ENCODE measurements at regions not wholly inside any gene's neighbourhood (a gene's known extent, or its start where the extent isn't known, plus 50 kb on each side); places are given as distances from the start of the nearest gene placed in this dataset.

GRCh38 chr6:67141005-67141404, 1434.0 kb upstream of the EYS start (continued):
- TF ChIP-seq KAT7 (CRISPR knock-in tag; IDR thresholded peaks at IDR 0.05; ENCODE audit: borderline replicate concordance) = no peak
- TF ChIP-seq CGGBP1 (CRISPR knock-in tag; IDR thresholded peaks at IDR 0.05) = no peak

DNA sequence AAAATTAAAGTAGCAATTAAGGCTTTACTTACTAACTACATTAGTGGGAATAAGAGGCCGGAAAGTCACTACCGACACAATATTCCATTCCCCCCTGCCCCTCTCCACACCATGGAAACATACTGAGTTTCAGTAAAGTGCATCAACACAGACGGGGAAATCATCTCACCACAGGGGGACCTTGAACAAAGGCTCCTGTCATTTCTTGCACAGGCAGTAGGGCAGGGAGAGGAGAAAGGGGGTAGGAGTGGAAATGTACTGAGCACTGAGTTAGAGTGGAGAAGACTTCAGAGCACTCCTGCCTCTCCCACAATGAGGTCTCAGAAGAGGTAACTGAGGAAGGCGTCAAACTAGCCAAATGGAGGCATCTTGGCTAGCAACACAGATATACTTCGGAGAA, 1426.9 kb upstream of the EYS start:
- WGBS (ENCODE audit: insufficient coverage, low coverage, missing lambda C conversion rate) = 11% methylated on average over 5 of the region's 5 CpGs
- TF ChIP-seq MLX (CRISPR knock-in tag; conservative IDR thresholded peaks at IDR 0.05) = no peak
- TF ChIP-seq ZNF57 (CRISPR knock-in tag; IDR thresholded peaks at IDR 0.05) = no peak
- TF ChIP-seq ZNF197 (CRISPR knock-in tag; IDR thresholded peaks at IDR 0.05; ENCODE audit: low read depth) = no peak
- TF ChIP-seq SRF (CRISPR knock-in tag; IDR thresholded peaks at IDR 0.05) = no peak
- TF ChIP-seq ZBTB2 (IDR thresholded peaks at IDR 0.05) = no peak
- TF ChIP-seq EP400 (IDR thresholded peaks at IDR 0.05) = no peak
- TF ChIP-seq SREBF1 (IDR thresholded peaks at IDR 0.05; ENCODE audit: borderline replicate concordance, low read depth, low read length) = no peak
- TF ChIP-seq SOX6 (IDR thresholded peaks at IDR 0.05) = no peak
- TF ChIP-seq VEZF1 (CRISPR knock-in tag; IDR thresholded peaks at IDR 0.05) = no peak
- no peak for TF ChIP-seq FUS (optimal IDR thresholded peaks at IDR 0.05; ENCODE audit: low read depth, low read length)
- TF ChIP-seq KHSRP (IDR thresholded peaks at IDR 0.05) = no peak
- TF ChIP-seq MTF1 (CRISPR knock-in tag; IDR thresholded peaks at IDR 0.05; ENCODE audit: borderline replicate concordance) = no peak
- TF ChIP-seq ETV5 (CRISPR knock-in tag; IDR thresholded peaks at IDR 0.05; ENCODE audit: low read depth) = no peak
- no peak for TF ChIP-seq SMARCB1 (IDR thresholded peaks at IDR 0.05; ENCODE audit: insufficient read length, low read depth)
- TF ChIP-seq CREM (IDR thresholded peaks at IDR 0.05; ENCODE audit: low read depth) = no peak
- Histone ChIP-seq H3K9ac (ENCODE audit: insufficient read depth in 1 of 2, low read depth in 2 of 2, low read length in 2 of 2) (no peak overlapping the region), H3K79me2 (ENCODE audit: control insufficient read depth, insufficient read depth, low read length) (no peaks in the 10 kb centered on the region), H3K9me1 (ENCODE audit: control insufficient read depth, insufficient read depth, low read length) (no peaks in the 10 kb centered on the region), H4K20me1 (replicated peaks; ENCODE audit: control insufficient read depth, insufficient read depth, low read length) (no peaks in the 10 kb centered on the region), H3K4me3 (no peak overlapping the region), H3K36me3 (ENCODE audit: control insufficient read depth, insufficient read depth, low read length) (no peaks in the 10 kb centered on the region), H3K9me3 (replicated peaks; ENCODE audit: control insufficient read depth, insufficient read depth, low read depth, low read length) (peaks cover 2% of the 10 kb centered on the region), H3K4me1 (replicated peaks in 1 of 2; ENCODE audit: control insufficient read depth in 2 of 2, insufficient read depth in 2 of 2, low read length in 2 of 2) (no peaks in the 10 kb centered on the region), H3K4me2 (ENCODE audit: insufficient read depth, low read length) (no peak overlapping the region), H2AFZ (ENCODE audit: low read depth, low read length) (peak overlapping the region; percentile 53), H3K27me3 (ENCODE audit: control insufficient read depth in 2 of 2, insufficient read depth in 2 of 2, low read length in 2 of 2) (no peaks in the 10 kb centered on the region), H3K27ac (ENCODE audit: extremely low read depth, low read depth, low read length) (no peak overlapping the region)
- ATAC-seq (peak; percentile 63), DNase-seq (ENCODE audit: extremely low read depth in 1 of 4, low spot score in 3 of 4) (no peak), FAIRE-seq (no peak)
- BruUV-seq (replicated peaks) = no TSS peak
- CTCF ChIA-PET (ENCODE audit: low intra/inter-chr PET ratio) = no interaction called here
- in situ Hi-C loops (cut with MboI) (no loop called here), intact Hi-C loops (cut with micrococcal nuclease) (no loop called here)
- POLR2A ChIA-PET = no interaction called here

Measured in K562 (cell line).